HG03432 (cell line): ENCODE measurements at regions not wholly inside any gene's neighbourhood (a gene's known extent, or its start where the extent isn't known, plus 50 kb on each side); places are given as distances from the start of the nearest gene placed in this dataset.
A peak's percentile ranks its signal among the peaks of the same experiment; 100 is the strongest.
"Not testable (repeated sequence)": the region's sequence is repeated elsewhere in the genome, so short reads cannot be mapped to it uniquely, and the experiment has no call there.

Experiments
- ATAC-seq: cut with Tn5 transposase; IDR thresholded peaks from one replicate; pipeline ENCODE4 v1.9.1; 2021; ENCODE audit warnings: mild to moderate bottlenecking, moderate library complexity; ENCODE audit not compliant: unreplicated experiment

GRCh38 chr17:27365329-27365945 is 71.5 kb downstream of the WSB1 start:
- not testable (repeated sequence) for ATAC-seq

GRCh38 chr17:27366437-27366836 is 72.5 kb downstream of the WSB1 start:
- ATAC-seq, result no peak

GRCh38 chr17:27367121-27367981 is 73.4 kb downstream of the WSB1 start:
- ATAC-seq, result no peak

GRCh38 chr17:27368151-27368795 is 74.4 kb downstream of the WSB1 start:
- no peak for ATAC-seq

- ATAC-seq, result no peak
Observed at GRCh38 chr17:27368980-27369379, 75.1 kb downstream of the WSB1 start.

- ATAC-seq, result no peak
Observed at GRCh38 chr17:27370776-27371175, 76.9 kb downstream of the WSB1 start.

- not testable (repeated sequence) for ATAC-seq
Observed at GRCh38 chr17:27373695-27374094, 79.8 kb downstream of the WSB1 start.

- ATAC-seq, result no peak
Observed at GRCh38 chr17:27376637-27377547, 79.4 kb upstream of the KSR1 start.

GRCh38 chr17:27378482-27379175 is 77.6 kb upstream of the KSR1 start:
- no peak for ATAC-seq

GRCh38 chr17:27379888-27380533 is 76.2 kb upstream of the KSR1 start:
- no peak for ATAC-seq

- ATAC-seq, result no peak
Observed at GRCh38 chr17:27380551-27380950, 75.7 kb upstream of the KSR1 start.

- peak; percentile 73 for ATAC-seq
Observed at GRCh38 chr17:27381007-27381501, 75.2 kb upstream of the KSR1 start.

GRCh38 chr17:27382025-27382424 is 74.2 kb upstream of the KSR1 start:
- ATAC-seq, result no peak

- no peak for ATAC-seq
Observed at GRCh38 chr17:27384261-27384701, 72.0 kb upstream of the KSR1 start.

GRCh38 chr17:27384726-27385125 is 71.5 kb upstream of the KSR1 start:
- ATAC-seq, result no peak

GRCh38 chr17:27385626-27386025 is 70.6 kb upstream of the KSR1 start:
- no peak for ATAC-seq

GRCh38 chr17:27386206-27387075 is 69.8 kb upstream of the KSR1 start:
- no peak for ATAC-seq

GRCh38 chr17:27389542-27390140 is 66.6 kb upstream of the KSR1 start:
- ATAC-seq, result no peak
